Osteoblast (primary cell): ENCODE measurements at regions not wholly inside any gene's neighbourhood (a gene's known extent, or its start where the extent isn't known, plus 50 kb on each side); places are given as distances from the start of the nearest gene placed in this dataset.

Experiments used
- DNase-seq: peaks from one replicate; pipeline ENCODE4 v3.0.0; 2011; ENCODE audit warnings: low spot score, mixed read lengths; ENCODE audit not compliant: insufficient read length; ENCODE audit errors: missing footprints
- H2AFZ ChIP-seq: 2 replicates; pipeline ENCODE4 v1.6.0; 2011; ENCODE audit warnings: mild to moderate bottlenecking, low read length
- H3K27ac ChIP-seq: 2 replicates; pipeline ENCODE4 v1.5.1; 2011; ENCODE audit warnings: mild to moderate bottlenecking, low read depth, low read length, moderate library complexity
- H3K27me3 ChIP-seq: 2 replicates; pipeline ENCODE4 v1.6.0; 2012; ENCODE audit warnings: mild to moderate bottlenecking, control low read depth, inconsistent platforms, low read length, moderate library complexity; ENCODE audit not compliant: insufficient read depth
- H3K36me3 ChIP-seq: 2 replicates; pipeline ENCODE4 v1.5.1; 2011; ENCODE audit warnings: mild to moderate bottlenecking, low read length, control low read depth, moderate library complexity; ENCODE audit not compliant: insufficient read depth
- H3K4me1 ChIP-seq: 2 replicates; pipeline ENCODE4 v1.5.1; 2011; ENCODE audit warnings: mild to moderate bottlenecking, low read length, control low read depth, moderate library complexity; ENCODE audit not compliant: insufficient read depth
- H3K4me2 ChIP-seq: 2 replicates; pipeline ENCODE4 v1.6.0; 2011; ENCODE audit warnings: mild to moderate bottlenecking, low read length; ENCODE audit not compliant: insufficient read depth
- H3K4me3 ChIP-seq: fragments of 200-600 bp; sonication (generic); 3 replicates; pipeline ENCODE4 v1.5.1; 2012; ENCODE audit warnings: mild to moderate bottlenecking, low read length, inconsistent platforms; ENCODE audit not compliant: insufficient read depth
- H3K79me2 ChIP-seq: 2 replicates; pipeline ENCODE4 v1.6.0; 2012; ENCODE audit warnings: mild to moderate bottlenecking, low read length, control low read depth, inconsistent platforms; ENCODE audit not compliant: insufficient read depth
- H3K9me3 ChIP-seq: 2 replicates; pipeline ENCODE4 v1.5.1; 2011; ENCODE audit warnings: low read depth, low read length, control low read depth
- H4K20me1 ChIP-seq: 2 replicates; pipeline ENCODE4 v1.6.0; 2012; ENCODE audit warnings: mild to moderate bottlenecking, low read length, control low read depth; ENCODE audit not compliant: insufficient read depth
- TF ChIP-seq, protein P1 (sequence below): IDR thresholded peaks from 2 replicates; pipeline ENCODE4 v1.5.1; 2011; ENCODE audit warnings: mild to moderate bottlenecking, low read depth, low read length, moderate library complexity; ENCODE audit errors: extremely low read depth

DNA sequence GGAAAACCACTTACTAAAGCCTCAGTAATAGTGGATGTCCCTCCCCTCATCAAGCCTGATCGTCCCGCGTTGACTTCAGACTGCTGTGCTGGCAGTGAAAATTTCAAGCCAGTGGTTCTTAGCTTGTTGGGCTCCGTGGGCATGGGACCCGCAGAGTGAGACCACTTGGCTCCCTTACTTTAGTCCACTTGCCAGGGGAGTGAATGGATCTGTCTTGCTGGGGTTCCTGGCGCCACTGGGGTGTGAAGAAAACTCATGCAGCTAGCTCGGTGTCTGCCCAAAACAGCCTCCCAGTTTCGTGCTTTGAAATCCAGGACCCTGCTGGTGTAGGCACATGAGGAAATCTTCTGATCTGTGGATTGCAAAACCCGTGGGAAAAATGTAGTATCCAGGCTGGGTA lies 480.0 kb upstream of the IZUMO3 start:
- H3K4me3 ChIP-seq = no peak overlapping the region
- no peaks in the 10 kb centered on the region for H3K27me3 ChIP-seq
- H3K4me1 ChIP-seq = no peaks in the 10 kb centered on the region
- H3K9me3 ChIP-seq = peaks cover 2% of the 10 kb centered on the region
- no peak for DNase-seq
- H3K27ac ChIP-seq = no peak overlapping the region
- no peaks in the 10 kb centered on the region for H3K79me2 ChIP-seq
- no peaks in the 10 kb centered on the region for H3K36me3 ChIP-seq
- H2AFZ ChIP-seq = no peak overlapping the region
- H3K4me2 ChIP-seq = no peak overlapping the region
- no peaks in the 10 kb centered on the region for H4K20me1 ChIP-seq
- TF ChIP-seq, protein P1, sequence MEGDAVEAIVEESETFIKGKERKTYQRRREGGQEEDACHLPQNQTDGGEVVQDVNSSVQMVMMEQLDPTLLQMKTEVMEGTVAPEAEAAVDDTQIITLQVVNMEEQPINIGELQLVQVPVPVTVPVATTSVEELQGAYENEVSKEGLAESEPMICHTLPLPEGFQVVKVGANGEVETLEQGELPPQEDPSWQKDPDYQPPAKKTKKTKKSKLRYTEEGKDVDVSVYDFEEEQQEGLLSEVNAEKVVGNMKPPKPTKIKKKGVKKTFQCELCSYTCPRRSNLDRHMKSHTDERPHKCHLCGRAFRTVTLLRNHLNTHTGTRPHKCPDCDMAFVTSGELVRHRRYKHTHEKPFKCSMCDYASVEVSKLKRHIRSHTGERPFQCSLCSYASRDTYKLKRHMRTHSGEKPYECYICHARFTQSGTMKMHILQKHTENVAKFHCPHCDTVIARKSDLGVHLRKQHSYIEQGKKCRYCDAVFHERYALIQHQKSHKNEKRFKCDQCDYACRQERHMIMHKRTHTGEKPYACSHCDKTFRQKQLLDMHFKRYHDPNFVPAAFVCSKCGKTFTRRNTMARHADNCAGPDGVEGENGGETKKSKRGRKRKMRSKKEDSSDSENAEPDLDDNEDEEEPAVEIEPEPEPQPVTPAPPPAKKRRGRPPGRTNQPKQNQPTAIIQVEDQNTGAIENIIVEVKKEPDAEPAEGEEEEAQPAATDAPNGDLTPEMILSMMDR = no peak

DNA sequence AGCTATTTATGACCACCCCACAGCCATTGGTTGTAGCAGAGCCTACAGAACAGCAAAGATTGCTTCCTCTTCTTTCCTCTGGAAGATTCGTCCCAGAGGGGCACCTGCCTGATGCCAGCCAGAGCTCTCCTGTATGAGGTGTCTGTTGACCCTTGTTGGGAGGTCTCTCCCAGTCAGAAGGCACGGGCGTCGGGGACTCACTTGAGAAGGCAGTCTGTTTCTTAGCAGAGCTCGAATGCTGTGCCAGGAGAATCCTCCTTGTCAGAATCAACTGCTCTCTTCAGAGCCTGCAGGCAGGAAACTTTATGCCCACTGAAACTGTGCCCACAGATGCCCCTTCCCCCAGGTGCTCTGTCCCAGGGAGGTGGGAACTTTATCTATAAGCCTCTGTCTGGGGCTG lies 479.5 kb upstream of the IZUMO3 start:
- no peaks in the 10 kb centered on the region for H3K36me3 ChIP-seq
- H2AFZ ChIP-seq = no peak overlapping the region
- H3K4me2 ChIP-seq = no peak overlapping the region
- H3K27ac ChIP-seq = no peak overlapping the region
- TF ChIP-seq, protein P1 = no peak
- no peaks in the 10 kb centered on the region for H3K4me1 ChIP-seq
- H3K79me2 ChIP-seq = no peaks in the 10 kb centered on the region
- H3K27me3 ChIP-seq = no peaks in the 10 kb centered on the region
- H4K20me1 ChIP-seq = no peaks in the 10 kb centered on the region
- DNase-seq = no peak
- no peak overlapping the region for H3K4me3 ChIP-seq
- peaks cover 2% of the 10 kb centered on the region for H3K9me3 ChIP-seq

DNA sequence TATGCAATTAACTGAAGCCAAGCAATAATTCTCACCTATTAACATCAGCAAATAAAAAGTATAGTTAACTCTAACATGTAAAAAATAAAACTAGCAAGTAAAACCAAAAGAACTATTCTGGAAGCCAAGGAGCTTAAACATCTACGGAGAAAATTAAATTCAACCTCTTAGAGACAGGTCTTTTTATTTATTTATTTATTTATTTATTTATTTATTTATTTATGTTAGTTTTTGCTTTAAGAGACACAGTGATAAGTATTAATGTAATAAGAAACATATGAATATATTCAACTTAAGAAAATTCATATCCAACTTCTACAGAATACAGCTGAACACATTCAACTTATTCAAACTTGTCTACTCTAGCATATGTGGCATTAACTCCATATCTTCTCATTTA lies 472.1 kb upstream of the IZUMO3 start:
- no peak overlapping the region for H3K4me2 ChIP-seq
- no peaks in the 10 kb centered on the region for H3K36me3 ChIP-seq
- no peaks in the 10 kb centered on the region for H3K9me3 ChIP-seq
- no peaks in the 10 kb centered on the region for H3K27me3 ChIP-seq
- TF ChIP-seq, protein P1 = no peak
- H4K20me1 ChIP-seq = no peaks in the 10 kb centered on the region
- H3K4me3 ChIP-seq = no peak overlapping the region
- no peak for DNase-seq
- H3K4me1 ChIP-seq = no peaks in the 10 kb centered on the region
- H3K79me2 ChIP-seq = no peaks in the 10 kb centered on the region
- H2AFZ ChIP-seq = no peak overlapping the region
- H3K27ac ChIP-seq = no peak overlapping the region

DNA sequence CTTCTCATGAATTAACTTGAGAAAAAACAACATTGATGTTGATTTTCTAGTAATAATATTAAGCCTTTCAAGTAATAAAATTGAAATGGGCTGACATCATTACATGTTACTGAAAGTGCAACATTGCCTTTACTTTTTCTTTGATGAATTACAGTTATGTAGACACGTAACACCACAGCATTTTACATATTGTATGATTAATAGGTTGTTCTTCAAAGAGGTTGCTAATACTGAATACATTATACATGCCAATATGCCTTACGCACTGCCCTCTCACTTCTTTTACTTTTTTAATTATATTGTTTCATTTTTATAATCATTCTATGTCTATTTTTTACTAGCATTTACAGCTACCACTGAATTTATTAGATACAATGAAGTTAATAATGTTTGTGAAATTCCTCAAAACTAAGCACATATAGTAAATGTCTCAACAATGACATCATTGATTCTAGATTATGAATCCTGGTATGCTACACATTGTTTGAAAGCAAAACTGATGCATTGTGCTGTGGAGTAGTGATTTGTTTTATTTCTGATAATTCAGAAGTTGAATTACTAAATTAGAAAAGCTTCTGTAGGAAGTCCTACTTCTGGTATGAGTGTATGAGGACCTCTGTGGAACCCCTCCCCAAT lies 464.4 kb upstream of the IZUMO3 start:
- no peaks in the 10 kb centered on the region for H3K27me3 ChIP-seq
- TF ChIP-seq, protein P1 = no peak
- H3K27ac ChIP-seq = no peak overlapping the region
- no peaks in the 10 kb centered on the region for H4K20me1 ChIP-seq
- no peaks in the 10 kb centered on the region for H3K79me2 ChIP-seq
- no peaks in the 10 kb centered on the region for H3K9me3 ChIP-seq
- H3K36me3 ChIP-seq = no peaks in the 10 kb centered on the region
- no peak overlapping the region for H3K4me3 ChIP-seq
- no peak for DNase-seq
- no peak overlapping the region for H3K4me2 ChIP-seq
- no peak overlapping the region for H2AFZ ChIP-seq
- H3K4me1 ChIP-seq = no peaks in the 10 kb centered on the region
